ENCODE measurements at regions not wholly inside any gene's neighbourhood (a gene's known extent, or its start where the extent isn't known, plus 50 kb on each side); places are given as distances from the start of the nearest gene placed in this dataset.

DNA sequence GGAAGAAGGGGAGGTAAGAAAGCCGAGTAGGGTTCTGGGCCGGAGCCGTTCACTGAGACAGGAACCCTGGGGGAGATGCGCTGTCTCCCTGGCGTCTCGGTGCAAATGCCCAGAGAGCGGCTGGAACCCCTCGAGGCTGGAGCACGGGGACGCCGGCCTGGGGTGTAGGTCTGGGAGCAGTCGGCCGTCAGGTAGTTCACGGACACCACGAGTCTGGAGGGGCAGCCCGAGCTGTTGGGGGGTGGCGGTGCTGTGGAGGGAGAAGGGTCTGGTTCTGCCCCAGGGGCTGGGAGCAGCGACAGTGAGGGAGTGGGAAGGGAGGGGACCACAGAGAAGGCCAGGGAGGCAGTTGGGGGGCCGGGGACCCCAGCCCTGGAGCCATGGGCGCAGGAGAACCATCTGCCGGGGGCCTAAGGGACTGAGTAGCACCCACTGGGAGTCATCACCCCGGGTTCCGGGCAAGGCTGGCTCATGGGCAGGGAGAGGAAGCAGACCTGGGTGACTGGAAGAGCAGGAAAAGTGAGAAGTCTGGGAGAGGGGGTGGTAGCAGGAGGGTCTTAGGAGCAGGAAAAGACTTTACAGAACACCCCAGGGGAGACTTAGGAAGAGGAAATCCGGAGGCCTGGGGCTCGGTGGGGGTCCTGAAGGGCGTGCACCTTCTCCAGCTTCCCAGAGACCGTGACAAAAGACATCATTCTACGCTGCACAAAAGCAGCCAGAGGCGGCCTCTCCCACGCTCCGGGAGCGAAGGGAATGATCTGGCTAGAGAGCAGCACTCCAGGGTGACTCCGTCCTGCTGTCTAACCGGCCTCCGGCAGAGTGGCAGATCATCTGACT, 173.1 kb upstream of the SOX1 start:
- peak; percentile 75 for DNase-seq (ENCODE audit: low read depth, low spot score)

DNA sequence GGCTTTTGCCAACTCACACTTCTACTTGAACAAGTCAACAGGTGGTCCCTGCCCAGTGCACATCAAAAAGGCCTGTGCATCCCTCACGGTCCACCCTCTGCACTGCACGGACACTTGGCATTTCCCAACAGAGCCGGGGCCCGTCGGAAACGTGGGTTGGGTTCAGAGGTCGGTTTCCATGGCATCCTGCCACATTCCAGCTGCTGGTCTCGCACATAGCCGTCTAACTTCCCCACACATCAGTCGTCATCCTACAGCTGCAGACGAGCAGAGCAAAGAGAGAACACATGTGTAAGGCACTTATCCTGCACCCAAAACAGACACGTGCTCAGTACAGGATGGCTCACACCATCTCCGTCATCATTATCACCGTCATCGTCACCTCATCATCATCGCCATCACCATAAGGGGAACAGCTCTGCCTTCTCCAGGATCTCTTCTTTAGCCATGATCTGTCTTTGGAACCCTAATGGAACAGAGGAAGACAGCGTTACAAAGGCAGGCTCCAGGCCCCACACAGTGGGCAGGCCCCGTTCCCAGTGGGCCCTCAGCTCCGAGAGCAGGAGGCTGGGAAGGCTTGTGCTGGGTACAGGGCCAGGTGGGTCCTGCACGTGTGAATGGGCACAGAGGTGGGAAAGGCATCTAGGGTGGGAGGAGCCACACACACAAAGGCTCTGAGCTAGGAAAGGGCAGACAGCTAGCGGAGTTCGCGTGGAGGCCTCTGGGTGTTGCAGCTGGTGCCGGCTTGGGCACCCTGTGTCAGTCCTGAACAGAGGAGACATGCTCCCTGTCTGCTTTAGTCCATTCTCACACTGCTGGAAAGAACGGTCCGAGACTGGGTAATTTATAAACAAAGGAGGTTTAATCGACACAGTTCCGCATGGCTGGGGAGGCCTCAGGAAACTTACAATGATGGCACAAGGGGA, 170.8 kb upstream of the SOX1 start:
- no peak for DNase-seq (ENCODE audit: low read depth, low spot score)

DNA sequence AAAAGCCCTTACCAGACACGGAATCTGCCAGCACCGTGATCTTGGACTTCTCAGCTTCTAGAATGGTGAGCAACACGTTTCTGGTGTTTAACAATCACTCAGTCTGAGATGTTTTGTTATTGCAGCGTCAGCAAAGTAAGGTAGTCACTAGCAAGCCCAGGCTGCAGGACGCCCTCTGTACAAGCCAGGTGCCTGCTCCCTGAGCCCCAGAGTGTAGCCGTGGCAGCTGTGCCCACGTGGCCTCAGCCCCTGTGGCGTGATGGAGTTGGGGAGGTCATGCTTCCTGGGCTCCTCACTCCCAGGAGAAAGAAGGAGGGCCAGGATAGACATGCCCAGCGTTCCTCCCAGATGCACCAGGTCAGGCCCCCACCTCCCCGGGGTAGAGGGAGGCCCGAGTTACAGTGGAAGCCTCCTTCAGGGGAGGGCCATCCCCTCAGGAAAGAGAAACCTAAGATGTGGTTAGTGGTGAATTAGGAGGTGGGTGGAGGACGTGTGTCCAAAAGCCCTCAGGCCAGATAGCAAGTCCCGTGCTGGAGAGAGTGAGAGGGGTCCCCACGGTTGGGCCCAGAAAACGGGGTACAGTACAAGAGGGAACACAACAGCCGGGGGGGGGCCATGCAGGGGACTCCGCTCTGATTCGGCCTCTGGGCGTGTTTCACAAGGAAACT, 169.6 kb upstream of the SOX1 start:
- no peak for DNase-seq (ENCODE audit: low read depth, low spot score)

DNA sequence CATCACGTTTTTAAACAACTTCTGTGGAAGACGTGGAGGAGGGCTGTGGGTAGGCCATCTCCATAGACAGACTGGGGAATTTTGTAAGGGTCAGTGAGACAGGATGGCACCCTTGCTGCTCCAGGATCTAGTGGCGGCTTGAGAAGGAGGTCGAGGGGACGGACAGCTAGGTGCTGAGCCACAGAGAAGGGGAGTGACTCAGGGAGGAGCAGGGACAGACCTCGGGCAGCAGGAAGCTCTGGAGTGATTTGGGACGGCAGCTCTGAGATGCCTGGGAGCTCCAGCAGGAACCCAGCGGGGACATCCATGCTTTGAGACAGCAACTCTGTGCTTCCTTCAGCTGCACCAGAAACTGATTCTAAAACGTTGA, 169.1 kb upstream of the SOX1 start:
- no peak for DNase-seq (ENCODE audit: low read depth, low spot score)

DNA sequence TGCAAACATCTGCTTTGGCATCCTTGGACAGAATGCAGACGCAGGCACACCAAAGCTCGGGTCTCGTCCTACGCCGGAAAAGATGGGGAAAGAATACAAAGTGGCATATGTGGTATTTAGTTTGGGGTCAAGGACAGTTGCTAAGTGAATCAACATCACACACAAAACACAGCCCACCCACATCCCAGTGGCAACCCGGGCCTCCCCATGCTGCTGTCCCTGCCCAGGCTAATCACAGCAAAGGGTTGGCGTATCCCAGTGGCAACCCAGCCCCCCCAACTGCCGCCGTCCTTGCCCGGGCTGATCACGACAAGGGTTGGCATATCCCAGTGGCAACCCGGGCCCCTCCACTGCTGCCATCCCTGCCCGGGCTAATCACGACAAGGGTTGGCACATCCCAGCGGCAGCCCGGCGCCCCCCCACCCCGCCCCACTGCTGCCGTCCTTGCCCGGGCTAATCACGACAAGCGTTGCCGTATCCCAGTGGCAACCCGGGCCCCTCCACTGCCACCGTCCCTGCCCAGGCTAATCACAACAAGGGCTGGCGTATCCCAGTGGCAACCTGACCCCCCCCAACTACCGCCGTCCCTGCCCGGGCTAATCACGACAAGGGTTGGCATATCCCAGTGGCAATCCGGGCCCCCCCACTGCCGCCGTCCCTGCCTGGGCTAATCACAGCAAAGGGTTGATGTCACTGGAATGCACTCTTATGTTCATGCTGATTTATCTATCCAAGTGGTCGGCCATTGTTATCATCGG, 167.8 kb upstream of the SOX1 start:
- DNase-seq (ENCODE audit: low read depth, low spot score): no peak

DNA sequence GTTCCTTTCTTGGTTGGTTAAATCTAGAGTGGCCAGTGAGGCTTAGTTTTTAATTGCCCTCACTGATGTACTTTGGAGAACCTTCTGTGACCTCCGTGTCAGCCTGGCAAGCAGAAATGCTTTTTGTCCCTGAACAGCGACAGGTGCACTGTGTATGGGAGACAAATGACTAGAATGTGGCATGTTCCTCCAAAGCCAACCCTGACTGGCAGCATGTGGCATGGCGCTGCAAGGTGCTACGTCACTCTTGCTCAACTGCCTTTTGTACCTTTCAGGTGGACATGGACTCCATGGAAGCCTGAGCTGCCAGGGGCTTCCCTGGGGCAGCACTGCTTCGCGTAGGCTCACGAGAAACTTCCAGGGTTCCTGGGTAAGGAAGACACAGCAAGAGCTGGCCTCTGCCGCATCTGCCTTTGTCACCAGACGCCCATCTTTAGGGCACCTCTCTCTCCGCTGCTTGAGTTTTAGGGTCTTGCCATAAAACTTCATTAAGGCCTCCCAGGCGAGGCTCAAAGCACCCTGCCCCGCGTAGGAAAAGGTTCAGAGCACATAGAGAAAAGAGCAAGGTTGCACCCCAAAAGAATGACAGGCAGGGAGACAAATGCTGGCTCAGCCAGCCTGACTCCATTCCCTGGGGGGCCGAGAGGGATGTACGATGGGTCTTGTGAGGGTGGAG, 167.1 kb upstream of the SOX1 start:
- no peak for DNase-seq (ENCODE audit: low read depth, low spot score)

DNA sequence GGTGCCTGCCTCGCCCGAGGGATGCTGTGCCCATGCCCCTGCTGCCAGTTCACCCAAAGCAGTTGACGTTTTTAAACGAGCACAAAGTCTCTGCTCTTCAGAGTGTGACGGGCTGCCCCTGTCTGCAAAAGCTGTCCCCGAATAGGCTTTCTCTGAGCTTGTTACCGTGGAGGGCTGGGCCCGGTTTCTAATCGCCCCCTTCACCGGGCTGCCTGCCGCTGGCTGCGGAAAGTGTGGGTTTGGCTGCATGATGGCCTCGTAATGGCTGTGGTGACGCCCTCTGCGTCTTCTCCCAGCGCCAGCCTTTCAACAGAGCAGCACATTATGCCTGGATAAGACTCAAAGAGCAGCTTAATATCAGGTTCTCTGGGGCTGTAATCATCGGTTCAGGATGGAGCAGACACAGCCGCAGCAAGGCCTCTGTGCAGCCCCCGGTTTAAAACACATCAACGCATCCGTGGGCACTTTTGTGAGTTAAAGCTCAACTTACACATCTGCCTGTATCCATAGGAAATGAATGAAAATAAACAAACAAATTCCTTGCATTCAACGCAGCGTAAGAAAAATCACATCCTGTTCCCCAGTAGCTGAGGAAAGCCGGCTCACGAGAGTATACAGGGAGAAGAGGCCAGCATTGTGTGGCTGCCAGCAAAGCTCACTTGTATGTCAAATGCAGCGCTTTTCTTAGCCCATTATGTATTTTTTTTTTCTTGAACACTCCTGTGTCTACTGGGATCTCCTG, 166.4 kb upstream of the SOX1 start:
- no peak for DNase-seq (ENCODE audit: low read depth, low spot score)

DNA sequence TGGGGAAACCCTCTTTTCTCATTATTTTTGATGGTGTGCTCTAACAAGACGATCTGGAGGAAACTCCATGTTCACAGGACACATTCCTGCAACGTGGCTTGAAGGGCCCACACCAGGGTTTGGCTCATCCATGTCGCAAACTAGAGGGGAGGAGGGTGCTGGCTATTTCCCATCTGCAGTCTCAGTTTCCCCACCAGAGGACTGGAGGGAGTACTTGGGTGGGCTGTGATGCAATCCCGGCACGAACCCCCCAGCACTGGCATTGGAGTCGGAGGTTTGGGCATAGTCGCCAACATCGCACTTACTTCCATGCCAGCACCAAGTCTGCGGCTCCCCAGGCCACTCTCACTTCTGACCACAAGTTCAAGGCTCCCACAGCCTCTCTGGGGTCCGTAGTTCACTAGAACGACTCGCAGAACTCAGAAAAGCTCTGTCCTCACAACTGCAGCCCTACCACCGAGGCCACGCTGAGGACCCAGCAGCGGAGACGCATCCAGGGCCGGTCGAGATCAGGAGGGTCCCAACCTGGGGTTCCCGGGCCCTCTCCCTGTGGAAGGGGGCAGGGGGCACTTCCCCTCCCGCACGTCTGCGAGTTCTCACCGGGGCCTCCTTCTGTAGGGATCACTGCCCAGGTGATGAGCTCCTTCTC, 165.6 kb upstream of the SOX1 start:
- no peak for DNase-seq (ENCODE audit: low read depth, low spot score)

DNA sequence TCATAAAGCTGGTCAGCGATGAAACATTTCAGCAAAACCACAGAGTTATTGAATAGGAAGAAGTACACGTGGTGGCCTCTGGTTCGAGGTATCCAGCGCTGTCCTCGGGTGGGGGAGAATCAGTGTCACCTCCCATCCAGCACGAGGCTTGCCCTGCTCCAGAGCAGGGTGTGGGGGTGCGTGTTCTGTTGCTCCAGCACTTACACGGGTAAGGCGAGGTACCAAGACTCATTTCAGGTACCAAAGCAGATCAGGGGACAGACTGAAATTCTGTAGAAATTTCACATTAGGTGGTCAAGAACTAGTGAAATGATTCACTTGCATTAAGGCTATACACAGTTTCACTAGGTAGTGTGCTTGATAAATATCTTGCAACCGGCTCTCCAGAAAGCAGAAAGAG, 164.2 kb upstream of the SOX1 start:
- no peak for DNase-seq (ENCODE audit: low read depth, low spot score)

DNA sequence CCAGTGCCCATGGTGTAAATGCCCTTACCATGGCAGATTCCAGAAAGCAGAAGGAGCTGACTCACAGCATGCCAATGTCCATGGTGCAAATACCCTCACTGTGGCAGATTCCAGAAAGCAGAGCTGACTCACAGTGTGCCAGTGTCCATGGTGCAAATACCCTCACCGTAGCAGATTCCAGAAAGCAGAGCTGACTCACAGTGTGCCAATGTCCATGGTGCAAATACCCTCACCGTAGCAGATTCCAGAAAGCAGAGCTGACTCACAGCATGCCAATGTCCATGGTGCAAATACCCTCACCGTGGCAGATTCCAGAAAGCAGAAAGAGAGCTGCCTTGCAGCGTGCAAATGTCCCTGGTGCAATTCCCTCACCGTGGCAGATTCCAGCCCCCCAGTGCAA, 163.8 kb upstream of the SOX1 start:
- no peak for DNase-seq (ENCODE audit: low read depth, low spot score)

DNA sequence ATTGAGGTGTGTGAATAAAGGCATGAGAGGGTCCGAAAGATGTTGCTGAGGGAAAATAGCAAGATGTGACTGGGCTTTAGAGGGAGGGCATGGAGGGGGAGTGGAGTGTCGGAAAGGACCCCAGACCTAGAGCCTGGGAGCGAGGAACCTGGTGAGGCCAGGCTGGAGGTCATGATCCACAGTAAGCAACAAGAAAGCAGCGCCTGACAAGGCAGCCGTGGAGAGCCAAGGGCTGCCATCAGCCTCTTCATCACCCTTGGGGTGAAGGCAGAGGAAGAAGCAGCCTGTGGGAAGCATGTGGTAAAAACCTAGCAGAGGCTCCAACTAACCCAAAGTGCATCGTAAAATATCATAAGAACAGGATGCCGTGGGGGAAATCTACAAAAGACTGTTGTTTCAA, 162.8 kb upstream of the SOX1 start:
- no peak for DNase-seq (ENCODE audit: low read depth, low spot score)

DNA sequence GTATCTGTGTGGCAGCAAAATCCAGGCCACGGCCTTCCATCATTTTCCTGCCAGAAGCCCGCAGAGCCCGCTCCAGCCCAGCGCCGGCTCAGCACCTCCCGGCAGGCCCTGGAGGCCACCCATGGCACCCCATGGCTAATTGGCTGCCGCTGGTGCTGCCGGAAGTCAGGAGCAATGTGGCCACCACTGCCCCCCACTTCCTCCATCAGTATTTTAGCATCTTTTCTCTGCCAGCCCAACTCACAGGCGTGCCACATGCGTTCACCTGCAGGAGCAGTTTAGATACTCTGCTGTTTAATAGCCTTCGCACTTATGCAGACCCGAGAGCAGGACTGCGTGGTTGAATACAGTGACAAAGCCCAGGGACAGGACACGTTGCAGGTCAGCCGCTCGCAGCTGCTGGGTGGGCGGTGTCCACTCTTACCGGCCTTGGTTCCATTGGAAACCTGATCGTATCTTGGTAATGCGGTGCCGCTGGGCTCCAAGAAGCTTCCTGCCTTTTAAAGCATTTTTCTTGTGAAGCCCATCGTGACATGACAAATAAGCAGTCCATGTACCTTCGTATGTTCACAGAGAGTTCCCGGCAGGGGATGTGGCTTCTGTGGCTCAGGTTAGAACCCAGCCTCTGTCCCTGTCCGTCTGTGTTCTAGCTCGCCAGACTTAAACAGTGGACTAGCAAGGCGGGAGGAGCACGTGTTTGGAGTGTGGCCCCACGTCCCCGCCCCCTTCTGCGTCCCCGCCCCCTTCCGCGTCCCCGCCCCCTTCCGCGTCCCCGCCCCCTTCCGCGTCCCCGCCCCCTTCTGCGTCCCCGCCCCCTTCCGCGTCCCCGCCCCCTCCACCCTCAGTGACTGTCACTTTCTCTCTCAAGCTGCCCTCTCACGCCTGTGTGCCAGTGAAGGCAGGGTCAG, 162.0 kb upstream of the SOX1 start:
- peak; percentile 22 for DNase-seq (ENCODE audit: low read depth, low spot score)

DNA sequence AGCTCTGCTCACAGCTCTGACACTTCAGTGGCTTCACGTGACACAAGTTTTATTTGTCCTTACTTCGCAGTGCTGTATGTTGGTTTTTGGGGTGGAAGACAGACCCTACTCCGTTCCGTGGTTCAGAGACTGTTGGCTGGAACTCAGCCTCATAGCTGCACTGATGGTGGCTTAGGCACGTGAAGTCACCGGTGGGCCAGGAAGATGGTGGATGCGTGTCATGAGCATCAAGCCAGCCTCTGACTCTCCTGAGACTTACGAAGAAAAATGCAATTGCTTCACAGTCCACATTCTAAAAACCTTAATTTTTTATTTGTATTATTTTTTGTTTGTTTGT, 161.4 kb upstream of the SOX1 start:
- DNase-seq (ENCODE audit: low read depth, low spot score): no peak

DNA sequence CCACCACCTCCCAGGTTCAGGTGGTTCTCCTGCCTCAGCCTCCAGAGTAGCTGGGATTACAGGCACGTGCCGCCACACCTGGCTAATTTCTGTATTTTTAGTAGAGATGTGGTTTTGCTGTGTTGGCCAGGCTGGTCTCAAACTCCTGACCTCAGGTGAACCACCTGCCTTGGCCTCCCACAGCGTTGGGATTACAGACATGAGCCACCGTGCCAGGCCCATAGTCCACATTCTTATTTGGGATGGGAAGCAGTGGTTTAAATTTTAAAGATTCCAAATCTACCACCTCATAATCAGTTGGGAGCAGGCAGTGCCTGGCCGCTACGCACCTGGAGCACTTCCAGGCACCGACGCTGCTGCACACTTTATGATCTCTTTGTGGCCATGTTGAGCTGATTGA, 160.6 kb upstream of the SOX1 start:
- no peak for DNase-seq (ENCODE audit: low read depth, low spot score)

DNA sequence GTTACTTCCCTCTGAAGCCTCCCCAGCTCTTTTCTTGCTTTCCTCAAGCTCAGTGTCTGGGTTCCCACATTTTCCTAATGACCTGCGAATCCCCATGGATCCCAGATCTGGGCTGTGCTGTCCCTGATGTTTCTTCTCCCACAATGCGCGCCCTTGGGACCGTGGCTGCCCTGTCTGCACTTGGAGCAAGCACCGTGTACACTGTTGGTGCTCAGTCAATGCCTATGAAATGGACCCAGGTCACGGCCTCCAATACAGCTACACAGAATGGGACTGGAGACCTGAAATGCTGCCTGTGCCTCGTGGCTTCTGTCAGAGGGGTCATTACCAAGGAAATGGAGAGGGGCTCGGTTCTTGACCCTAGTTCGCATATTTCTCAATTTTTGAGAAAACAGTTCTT, 160.1 kb upstream of the SOX1 start:
- no peak for DNase-seq (ENCODE audit: low read depth, low spot score)

DNA sequence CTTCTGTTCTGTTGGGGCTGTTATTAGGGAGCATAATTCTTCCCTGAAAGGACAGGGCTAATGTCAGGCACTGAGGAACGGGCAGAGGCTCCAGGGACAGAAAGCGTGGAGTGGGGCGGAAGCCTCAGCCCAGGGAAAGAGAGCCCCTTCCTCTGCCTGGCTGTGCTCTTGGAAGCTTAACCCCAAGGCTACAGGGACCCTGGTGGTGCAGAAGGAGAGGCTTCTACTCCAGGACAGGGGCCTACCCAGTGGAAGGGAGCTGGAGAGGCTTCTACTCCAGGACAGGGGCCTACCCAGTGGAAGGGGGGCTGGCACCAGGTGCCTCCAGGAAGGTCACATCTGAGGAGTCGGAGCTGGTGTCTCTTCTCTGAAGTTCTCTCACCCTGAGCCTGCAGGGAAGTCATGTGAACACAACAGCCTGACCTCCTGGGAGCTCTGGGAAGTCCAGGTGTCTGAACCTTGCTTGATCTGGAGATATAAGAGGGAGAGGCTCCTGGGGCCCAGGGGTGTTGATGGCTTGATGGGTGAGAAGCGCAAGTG, 159.5 kb upstream of the SOX1 start:
- DNase-seq (ENCODE audit: low read depth, low spot score): no peak

DNA sequence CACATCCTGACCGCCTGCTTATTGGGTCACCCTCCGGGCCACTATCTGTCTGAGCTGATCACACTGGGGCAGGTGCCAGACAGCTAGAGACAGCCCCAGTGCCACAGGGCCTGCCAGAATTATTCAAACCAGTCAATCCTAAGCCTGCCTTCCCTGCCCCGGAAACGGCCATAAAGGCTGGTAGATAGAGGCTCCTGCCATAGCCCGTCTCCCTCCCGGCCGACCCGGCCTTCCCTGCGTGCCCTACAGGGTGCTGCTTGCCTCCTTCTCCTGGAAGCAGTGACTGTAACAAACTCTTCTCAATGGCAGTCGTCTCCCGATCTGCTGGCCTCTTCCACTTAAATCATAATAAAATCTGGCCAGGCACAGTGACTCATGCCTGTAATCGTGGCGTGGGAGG, 158.6 kb upstream of the SOX1 start:
- no peak for DNase-seq (ENCODE audit: low read depth, low spot score)

DNA sequence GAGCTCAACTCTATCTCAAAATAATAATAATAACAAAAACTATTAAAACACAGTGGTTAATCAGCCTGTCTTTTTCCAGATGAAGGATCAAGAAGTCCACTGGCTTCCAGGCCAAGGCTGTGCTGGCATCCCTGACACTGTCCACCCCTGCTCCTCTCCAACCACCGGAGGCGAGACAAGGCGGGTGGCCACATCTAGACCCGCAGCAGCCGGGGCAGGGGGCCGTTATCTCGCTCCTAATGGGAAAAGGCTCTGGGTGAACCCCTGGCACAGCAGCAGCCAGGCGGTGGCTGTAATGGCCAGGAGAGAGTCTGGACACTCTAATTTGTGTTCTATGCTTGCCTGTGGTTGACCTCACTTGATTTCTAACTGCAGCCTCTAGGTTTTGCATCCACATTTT, 158.0 kb upstream of the SOX1 start:
- DNase-seq (ENCODE audit: low read depth, low spot score): no peak

DNA sequence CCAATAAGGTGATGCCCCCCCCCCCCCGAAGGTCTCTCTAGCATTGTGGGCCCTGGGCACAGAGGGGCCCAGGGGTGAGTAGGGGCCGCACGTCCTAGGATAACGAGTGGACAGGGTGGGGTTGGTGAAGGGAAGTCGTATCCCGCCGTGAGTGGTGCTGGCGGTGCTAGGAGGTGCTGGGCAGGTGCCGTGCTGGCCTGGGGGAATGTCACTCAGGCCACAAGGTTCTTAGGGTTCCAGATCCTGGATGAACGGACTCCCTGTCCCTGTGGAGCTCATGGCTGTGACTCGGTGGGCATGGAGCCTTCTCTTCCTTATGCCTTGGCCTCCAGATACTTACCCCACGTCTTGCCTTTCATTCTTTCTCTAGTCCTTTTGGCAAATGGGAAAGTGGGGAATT, 157.4 kb upstream of the SOX1 start:
- DNase-seq (ENCODE audit: low read depth, low spot score): no peak
